ACHN (cell line): ENCODE measurements at regions not wholly inside any gene's neighbourhood (a gene's known extent, or its start where the extent isn't known, plus 50 kb on each side); places are given as distances from the start of the nearest gene placed in this dataset.
"Not testable (repeated sequence)": the region's sequence is repeated elsewhere in the genome, so short reads cannot be mapped to it uniquely, and the experiment has no call there.

Source experiments
- DNase-seq: peaks from one replicate; pipeline ENCODE4 v3.0.0-alpha.2; 2015
- in situ Hi-C: cut with HindIII; loops from 2 replicates; pipeline ENCODE4 v1.10.0; 2017; ENCODE audit warnings: low sequenced_read_pairs, low pct_ligation_motif_present, low pct_unique_long_range_greater_than_20kb

GRCh38 chrX:44045106-44045505, 71.9 kb upstream of the NDP start:
- in situ Hi-C loops, DNase-seq: not testable (repeated sequence)

GRCh38 chrX:44043496-44043895, 70.3 kb upstream of the NDP start:
- in situ Hi-C loops: no loop called here
- no peak for DNase-seq

- in situ Hi-C loops: no loop called here
These were observed 69.6 kb upstream of the NDP start for GRCh38 chrX:44042751-44043150.

DNA sequence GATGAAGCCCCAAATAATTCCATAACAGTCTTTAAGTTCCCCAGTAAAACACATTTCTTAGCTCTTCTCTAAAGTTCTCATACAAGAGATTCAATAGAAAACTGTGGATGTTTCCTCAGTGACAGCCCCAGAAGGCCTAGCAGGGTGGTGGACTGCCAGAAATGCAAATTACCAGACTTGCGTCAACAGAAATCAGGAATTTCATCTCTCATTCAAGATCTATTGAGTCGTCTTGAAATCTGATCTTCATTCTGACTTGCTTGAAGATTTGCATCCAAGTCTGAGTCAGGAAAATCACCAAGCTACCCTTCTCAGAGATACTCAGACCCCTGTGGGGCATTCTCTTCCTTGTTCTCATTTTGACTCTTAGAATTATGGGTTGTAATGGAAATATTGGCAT, 68.9 kb upstream of the NDP start:
- no peak for DNase-seq
- in situ Hi-C loops: no loop called here

More at GRCh38 chrX:44042751-44043150, 69.6 kb upstream of the NDP start:
- no peak for DNase-seq

DNA sequence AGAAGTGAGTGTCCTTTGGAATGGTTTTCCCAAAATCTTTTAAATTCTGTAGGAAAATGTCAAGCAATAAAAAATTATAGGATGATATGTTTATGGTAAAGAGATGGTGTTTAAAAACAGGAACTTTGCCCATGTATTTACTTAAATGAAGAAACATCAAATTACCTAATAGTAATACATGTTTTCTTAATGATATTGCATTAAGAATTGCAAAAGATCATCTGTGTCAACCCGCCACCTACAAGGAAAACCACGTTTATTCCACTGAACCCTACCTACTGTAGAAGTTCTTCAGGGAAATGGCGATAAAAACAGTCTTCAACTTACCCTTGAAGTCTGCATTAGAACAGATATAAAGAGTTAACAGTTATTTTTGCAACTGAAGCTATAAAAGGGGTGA, 67.2 kb upstream of the NDP start:
- in situ Hi-C loops: no loop called here
- no peak for DNase-seq

- DNase-seq: no peak
- in situ Hi-C loops: no loop called here
These were observed 66.4 kb upstream of the NDP start for GRCh38 chrX:44039556-44039955.

DNA sequence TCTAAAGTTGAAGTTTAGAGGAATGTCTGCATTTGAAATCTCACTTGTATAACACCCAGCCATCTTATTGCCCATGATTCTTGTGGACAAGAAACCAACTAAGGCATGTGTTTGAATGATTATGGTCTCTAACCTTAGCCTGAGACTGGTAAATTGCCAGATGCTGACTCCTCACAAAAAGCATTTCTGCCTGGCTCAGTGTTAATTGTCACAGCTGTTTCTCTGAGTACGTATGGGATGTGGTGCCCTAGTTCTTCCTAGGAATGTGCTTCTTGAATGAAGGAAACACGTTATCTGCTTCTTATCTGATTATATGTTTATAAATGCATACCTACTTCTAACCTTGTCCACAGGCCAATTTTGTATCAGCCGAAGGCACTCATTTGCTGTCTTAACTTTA, 63.1 kb upstream of the NDP start:
- in situ Hi-C loops: no loop called here
- no peak for DNase-seq

GRCh38 chrX:44035571-44035970, 62.4 kb upstream of the NDP start:
- in situ Hi-C loops: no loop called here
- no peak for DNase-seq

GRCh38 chrX:44032479-44032878, 59.3 kb upstream of the NDP start:
- no peak for DNase-seq
- in situ Hi-C loops: no loop called here

DNA sequence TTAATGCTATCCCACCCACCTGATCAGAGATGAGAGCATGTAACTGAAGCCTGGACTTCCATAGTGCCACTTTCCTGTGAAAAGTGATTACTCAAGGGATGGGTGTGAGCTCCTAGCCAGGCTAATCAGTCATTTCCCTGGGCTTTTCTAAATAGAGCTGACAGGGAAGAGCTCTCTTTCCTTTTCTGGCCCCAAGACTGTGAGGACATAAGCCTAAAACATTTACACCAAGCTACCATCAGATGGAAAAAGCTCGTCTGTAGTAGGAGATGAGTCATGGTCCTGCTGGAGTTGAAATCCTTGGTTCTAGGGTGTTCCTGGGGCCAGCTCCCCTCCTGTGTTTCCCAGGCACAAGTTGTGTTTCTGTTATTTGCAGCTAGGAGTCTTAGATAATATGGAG, 52.4 kb upstream of the NDP start:
- no peak for DNase-seq
- in situ Hi-C loops: no loop called here
